Ishikawa (cell line): ENCODE measurements at regions not wholly inside any gene's neighbourhood (a gene's known extent, or its start where the extent isn't known, plus 50 kb on each side); places are given as distances from the start of the nearest gene placed in this dataset.

Source experiments
- CEBPB ChIP-seq: IDR thresholded peaks from 2 replicates; pipeline ENCODE4 v1.6.1; 2012
- CREB1 ChIP-seq: IDR thresholded peaks from 2 replicates; pipeline ENCODE4 v1.6.1; 2012; ENCODE audit warnings: low read depth
- EGR1 ChIP-seq: IDR thresholded peaks from 2 replicates; pipeline ENCODE4 v1.6.1; 2012
- EP300 ChIP-seq: IDR thresholded peaks from 2 replicates; pipeline ENCODE4 v1.6.1; 2012; ENCODE audit warnings: borderline replicate concordance
- FOXM1 ChIP-seq: IDR thresholded peaks from 2 replicates; pipeline ENCODE4 v1.6.1; 2012; ENCODE audit warnings: low read depth, borderline replicate concordance
- NFIC ChIP-seq: IDR thresholded peaks from 2 replicates; pipeline ENCODE4 v1.6.1; 2012
- RAD21 ChIP-seq: IDR thresholded peaks from 2 replicates; pipeline ENCODE4 v1.6.1; 2012; ENCODE audit warnings: low read depth
- REST ChIP-seq: IDR thresholded peaks from 2 replicates; pipeline ENCODE4 v1.6.1; 2012; ENCODE audit warnings: low read depth, mild to moderate bottlenecking
- TAF1 ChIP-seq: IDR thresholded peaks from 2 replicates; pipeline ENCODE4 v1.6.1; 2012; ENCODE audit warnings: low read depth, mild to moderate bottlenecking
- TCF12 ChIP-seq: IDR thresholded peaks from 2 replicates; pipeline ENCODE4 v1.6.1; 2012; ENCODE audit warnings: low read depth
- TEAD4 ChIP-seq: IDR thresholded peaks from 2 replicates; pipeline ENCODE4 v1.6.1; 2012
- USF1 ChIP-seq: IDR thresholded peaks from 2 replicates; pipeline ENCODE4 v1.6.1; 2012
- YY1 ChIP-seq: IDR thresholded peaks from 2 replicates; pipeline ENCODE4 v1.6.1; 2012; ENCODE audit warnings: low read depth
- ZBTB7A ChIP-seq: IDR thresholded peaks from 2 replicates; pipeline ENCODE4 v1.6.1; 2012; ENCODE audit warnings: low read depth
- TF ChIP-seq, protein P1 (sequence below): IDR thresholded peaks from 2 replicates; pipeline ENCODE4 v1.6.1; 2012

DNA sequence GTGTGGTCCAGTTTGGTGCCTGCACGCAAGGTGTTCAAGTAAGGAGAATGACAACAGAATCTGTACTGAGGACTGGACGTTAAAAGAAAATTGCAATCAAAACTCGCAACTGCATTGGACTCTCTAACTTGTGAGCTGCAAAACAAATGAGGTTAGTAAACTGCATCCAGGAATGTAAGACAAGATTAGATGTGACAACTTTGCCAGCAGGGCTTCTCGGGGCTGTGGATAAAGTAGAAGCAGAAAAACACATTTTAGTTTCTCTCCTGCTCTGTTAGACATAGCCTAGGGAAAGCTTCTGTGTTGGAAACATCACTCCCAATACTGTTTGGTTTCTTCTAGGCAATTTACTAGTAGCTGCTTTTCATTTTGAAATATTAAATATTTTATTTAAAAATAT is 338.2 kb upstream of the NAV3 start:
- TF ChIP-seq CEBPB (no peak), ZBTB7A (no peak), RAD21 (no peak), TCF12 (no peak), TAF1 (no peak), NFIC (no peak), REST (no peak), TEAD4 (no peak), YY1 (no peak), EGR1 (no peak), EP300 (no peak), FOXM1 (no peak), USF1 (no peak)

GRCh38 chr12:77489331-77489970 is 341.2 kb upstream of the NAV3 start:
- TF ChIP-seq TAF1 (no peak), EGR1 (no peak), YY1 (no peak), ZBTB7A (no peak), TEAD4 (no peak), NFIC (no peak), USF1 (no peak), CREB1 (no peak), TCF12 (no peak), FOXM1 (no peak), CEBPB (no peak), EP300 (no peak), REST (no peak), RAD21 (no peak)
- TF ChIP-seq, protein P1, sequence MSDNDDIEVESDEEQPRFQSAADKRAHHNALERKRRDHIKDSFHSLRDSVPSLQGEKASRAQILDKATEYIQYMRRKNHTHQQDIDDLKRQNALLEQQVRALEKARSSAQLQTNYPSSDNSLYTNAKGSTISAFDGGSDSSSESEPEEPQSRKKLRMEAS: no peak

GRCh38 chr12:77488041-77488620 is 342.6 kb upstream of the NAV3 start:
- TF ChIP-seq FOXM1 (no peak), YY1 (no peak), EGR1 (no peak), USF1 (no peak), CEBPB (no peak), EP300 (no peak), TEAD4 (no peak), TCF12 (no peak), CREB1 (no peak), ZBTB7A (no peak)
- TF ChIP-seq, protein P1: no peak

GRCh38 chr12:77486872-77487271 is 343.8 kb upstream of the NAV3 start:
- TF ChIP-seq CREB1 (no peak), NFIC (no peak), CEBPB (no peak), USF1 (no peak), EP300 (no peak), REST (no peak), FOXM1 (no peak), EGR1 (no peak), ZBTB7A (no peak), TEAD4 (no peak), TAF1 (no peak), RAD21 (no peak), YY1 (no peak)
- TF ChIP-seq, protein P1: no peak
